ENCODE measurements at regions not wholly inside any gene's neighbourhood (a gene's known extent, or its start where the extent isn't known, plus 50 kb on each side); places are given as distances from the start of the nearest gene placed in this dataset.

GRCh38 chr7:79719216-79719615 lies 265.7 kb upstream of the MAGI2 start:
- Histone ChIP-seq H3K4me3 (no peak overlapping the region), H3K36me3 (no peaks in the 10 kb centered on the region), H3K27me3 (no peaks in the 10 kb centered on the region), H3K27ac (no peak overlapping the region), H3K4me1 (no peaks in the 10 kb centered on the region), H3K9me3 (no peaks in the 10 kb centered on the region)
- TF ChIP-seq POLR2A (IDR thresholded peaks at IDR 0.05) (no peak), CTCF (IDR thresholded peaks at IDR 0.05) (no peak)
- DNase-seq, result no peak

- no peak overlapping the region for H3K27ac ChIP-seq
- TF ChIP-seq CTCF (IDR thresholded peaks at IDR 0.05), result no peak
- no peak for TF ChIP-seq POLR2A (IDR thresholded peaks at IDR 0.05)
- DNase-seq, result no peak
- no peaks in the 10 kb centered on the region for H3K9me3 ChIP-seq
- H3K4me3 ChIP-seq, result no peak overlapping the region
- H3K4me1 ChIP-seq, result no peaks in the 10 kb centered on the region
- no peaks in the 10 kb centered on the region for H3K27me3 ChIP-seq
- H3K36me3 ChIP-seq, result no peaks in the 10 kb centered on the region
These were observed 262.9 kb upstream of the MAGI2 start for GRCh38 chr7:79716329-79716728.

- no peaks in the 10 kb centered on the region for H3K4me1 ChIP-seq
- no peaks in the 10 kb centered on the region for H3K36me3 ChIP-seq
- H3K4me3 ChIP-seq, result no peak overlapping the region
- TF ChIP-seq POLR2A (IDR thresholded peaks at IDR 0.05) (no peak), CTCF (IDR thresholded peaks at IDR 0.05) (no peak)
- H3K27ac ChIP-seq, result no peak overlapping the region
- H3K9me3 ChIP-seq, result no peaks in the 10 kb centered on the region
- H3K27me3 ChIP-seq, result no peaks in the 10 kb centered on the region
- DNase-seq, result no peak
These were observed 260.6 kb upstream of the MAGI2 start for GRCh38 chr7:79714081-79714480.

GRCh38 chr7:79713276-79713675 lies 259.8 kb upstream of the MAGI2 start:
- no peak for TF ChIP-seq POLR2A (IDR thresholded peaks at IDR 0.05)
- TF ChIP-seq CTCF (IDR thresholded peaks at IDR 0.05), result no peak
- Histone ChIP-seq H3K9me3 (no peaks in the 10 kb centered on the region), H3K4me3 (no peak overlapping the region), H3K27ac (no peak overlapping the region), H3K27me3 (no peaks in the 10 kb centered on the region), H3K36me3 (no peaks in the 10 kb centered on the region), H3K4me1 (no peaks in the 10 kb centered on the region)
- DNase-seq, result no peak

GRCh38 chr7:79711660-79712059 lies 258.2 kb upstream of the MAGI2 start:
- Histone ChIP-seq H3K4me1 (no peaks in the 10 kb centered on the region), H3K36me3 (no peaks in the 10 kb centered on the region), H3K27ac (no peak overlapping the region), H3K9me3 (no peaks in the 10 kb centered on the region), H3K27me3 (no peaks in the 10 kb centered on the region), H3K4me3 (no peak overlapping the region)
- no peak for TF ChIP-seq POLR2A (IDR thresholded peaks at IDR 0.05)
- no peak for TF ChIP-seq CTCF (IDR thresholded peaks at IDR 0.05)
- DNase-seq, result no peak

All from Peyer's patch (tissue), 4 donors.